Loucy (cell line): ENCODE measurements at regions not wholly inside any gene's neighbourhood (a gene's known extent, or its start where the extent isn't known, plus 50 kb on each side); places are given as distances from the start of the nearest gene placed in this dataset.

Experiments
- H2AFZ ChIP-seq: fragments of 200-600 bp; sonication (generic); 2 replicates; pipeline ENCODE4 v1.6.0; 2016; ENCODE audit warnings: antibody characterized with exemption, mild to moderate bottlenecking, low read length, moderate library complexity
- H3F3A ChIP-seq: fragments of 200-600 bp; 2 replicates; pipeline ENCODE4 v1.6.0; 2016; ENCODE audit warnings: antibody characterized with exemption, low read depth, mild to moderate bottlenecking
- H3K27me3 ChIP-seq: fragments of 200-600 bp; sonication (generic); 2 replicates; pipeline ENCODE4 v1.6.1; 2014; ENCODE audit warnings: low read length, mild to moderate bottlenecking; ENCODE audit not compliant: insufficient read depth, poor library complexity, severe bottlenecking
- H3K36me3 ChIP-seq: fragments of 200-600 bp; sonication (generic); 2 replicates; pipeline ENCODE4 v1.6.1; 2016; ENCODE audit warnings: low read length; ENCODE audit not compliant: insufficient read depth
- H3K4me1 ChIP-seq: fragments of 200-600 bp; sonication (generic); 2 replicates; pipeline ENCODE4 v1.5.1; 2014; ENCODE audit warnings: low read length, mild to moderate bottlenecking; ENCODE audit not compliant: insufficient read depth, poor library complexity, severe bottlenecking
- H3K4me2 ChIP-seq: fragments of 200-600 bp; sonication (generic); 2 replicates; pipeline ENCODE4 v1.6.0; 2014; ENCODE audit warnings: antibody characterized with exemption, low read length, low read depth, mild to moderate bottlenecking; ENCODE audit not compliant: poor library complexity, severe bottlenecking
- H3K4me3 ChIP-seq: fragments of 200-600 bp; sonication (generic); 2 replicates; pipeline ENCODE4 v1.5.1; 2014; ENCODE audit warnings: low read length, mild to moderate bottlenecking, mixed read lengths; ENCODE audit not compliant: poor library complexity, severe bottlenecking
- H3K79me2 ChIP-seq: fragments of 200-600 bp; sonication (generic); 2 replicates; pipeline ENCODE4 v1.6.1; 2014; ENCODE audit warnings: low read length; ENCODE audit not compliant: insufficient read depth
- H3K9ac ChIP-seq: fragments of 200-600 bp; sonication (generic); 2 replicates; pipeline ENCODE4 v1.6.0; 2014; ENCODE audit warnings: mild to moderate bottlenecking, low read depth, low read length, moderate library complexity; ENCODE audit not compliant: poor library complexity, severe bottlenecking
- H3K9me2 ChIP-seq: fragments of 200-600 bp; sonication (generic); replicated peaks from 2 replicates; pipeline ENCODE4 v1.6.1; 2016; ENCODE audit warnings: low read depth, low read length, mixed read lengths
- H3K9me3 ChIP-seq: fragments of 200-600 bp; sonication (generic); 2 replicates; pipeline ENCODE4 v1.6.1; 2014; ENCODE audit warnings: mild to moderate bottlenecking, antibody characterized with exemption, low read length, low read depth; ENCODE audit not compliant: insufficient read depth
- H4K20me1 ChIP-seq: fragments of 200-600 bp; sonication (generic); 2 replicates; pipeline ENCODE4 v1.6.0; 2014; ENCODE audit warnings: antibody characterized with exemption, low read length, mild to moderate bottlenecking; ENCODE audit not compliant: insufficient read depth, poor library complexity, severe bottlenecking
- EZH2phosphoT487 ChIP-seq: fragments of 200-600 bp; IDR thresholded peaks from 2 replicates; pipeline ENCODE4 v1.6.1; 2018; ENCODE audit warnings: antibody characterized with exemption, mild to moderate bottlenecking, moderate library complexity, borderline replicate concordance
- TF ChIP-seq, protein P1 (sequence below): fragments of 200-600 bp; sonication (generic); conservative IDR thresholded peaks from 2 replicates; pipeline ENCODE4 v1.5.1; 2014; ENCODE audit warnings: mild to moderate bottlenecking, antibody characterized with exemption, low read length

DNA sequence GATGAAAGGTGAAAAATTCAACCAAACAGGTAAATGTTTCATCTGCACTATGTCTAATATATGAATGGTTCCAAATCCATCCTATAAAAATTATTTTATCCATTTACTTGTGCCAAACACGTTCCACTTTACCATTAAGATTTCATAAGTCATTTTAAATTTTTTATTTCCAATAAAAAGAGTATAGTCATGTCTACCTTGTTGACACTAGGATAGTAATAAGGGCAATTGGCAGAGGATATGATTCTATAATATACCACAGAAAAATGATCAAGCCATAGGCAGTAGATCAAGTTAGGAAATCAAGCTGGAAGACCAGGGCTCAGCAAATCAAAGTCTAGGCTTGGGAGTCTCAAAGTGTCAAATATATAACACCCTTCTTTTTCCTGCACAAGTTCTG lies 384.3 kb downstream of the METTL4 start:
- Histone ChIP-seq H3K9me2 (no peaks in the 10 kb centered on the region), H2AFZ (no peak overlapping the region), H3K9ac (no peak overlapping the region), H3K27me3 (no peaks in the 10 kb centered on the region), H3K4me1 (peaks cover 21% of the 10 kb centered on the region), H3F3A (no peaks in the 10 kb centered on the region), H3K4me2 (no peak overlapping the region), H4K20me1 (no peaks in the 10 kb centered on the region), H3K4me3 (no peak overlapping the region), H3K36me3 (no peaks in the 10 kb centered on the region), H3K79me2 (no peaks in the 10 kb centered on the region), H3K9me3 (no peaks in the 10 kb centered on the region)
- TF ChIP-seq, protein P1, sequence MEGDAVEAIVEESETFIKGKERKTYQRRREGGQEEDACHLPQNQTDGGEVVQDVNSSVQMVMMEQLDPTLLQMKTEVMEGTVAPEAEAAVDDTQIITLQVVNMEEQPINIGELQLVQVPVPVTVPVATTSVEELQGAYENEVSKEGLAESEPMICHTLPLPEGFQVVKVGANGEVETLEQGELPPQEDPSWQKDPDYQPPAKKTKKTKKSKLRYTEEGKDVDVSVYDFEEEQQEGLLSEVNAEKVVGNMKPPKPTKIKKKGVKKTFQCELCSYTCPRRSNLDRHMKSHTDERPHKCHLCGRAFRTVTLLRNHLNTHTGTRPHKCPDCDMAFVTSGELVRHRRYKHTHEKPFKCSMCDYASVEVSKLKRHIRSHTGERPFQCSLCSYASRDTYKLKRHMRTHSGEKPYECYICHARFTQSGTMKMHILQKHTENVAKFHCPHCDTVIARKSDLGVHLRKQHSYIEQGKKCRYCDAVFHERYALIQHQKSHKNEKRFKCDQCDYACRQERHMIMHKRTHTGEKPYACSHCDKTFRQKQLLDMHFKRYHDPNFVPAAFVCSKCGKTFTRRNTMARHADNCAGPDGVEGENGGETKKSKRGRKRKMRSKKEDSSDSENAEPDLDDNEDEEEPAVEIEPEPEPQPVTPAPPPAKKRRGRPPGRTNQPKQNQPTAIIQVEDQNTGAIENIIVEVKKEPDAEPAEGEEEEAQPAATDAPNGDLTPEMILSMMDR, result no peak
- TF ChIP-seq EZH2phosphoT487, result no peak

DNA sequence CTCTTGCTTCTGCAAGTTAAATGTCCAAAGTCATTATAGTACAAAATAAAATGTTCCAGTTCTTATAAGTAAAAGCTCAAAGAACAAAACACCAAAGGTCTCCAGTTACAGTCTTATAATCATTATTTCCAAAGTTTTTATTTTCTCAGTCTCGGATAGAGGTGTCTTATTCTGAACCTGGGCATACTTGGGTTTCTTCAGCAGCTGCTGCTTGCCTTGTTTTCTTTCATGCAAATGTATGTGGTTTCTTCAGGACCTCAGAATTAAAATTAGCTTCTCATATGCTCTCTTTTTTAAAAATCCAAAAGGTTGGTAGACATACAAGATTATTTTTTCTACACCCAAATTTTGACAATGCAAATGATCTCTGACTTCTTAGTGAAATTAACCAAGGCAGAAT lies 383.0 kb downstream of the METTL4 start:
- peaks cover 21% of the 10 kb centered on the region for H3K4me1 ChIP-seq
- no peaks in the 10 kb centered on the region for H3K27me3 ChIP-seq
- no peaks in the 10 kb centered on the region for H3K9me3 ChIP-seq
- H4K20me1 ChIP-seq, result no peaks in the 10 kb centered on the region
- no peaks in the 10 kb centered on the region for H3K79me2 ChIP-seq
- no peak overlapping the region for H3K4me3 ChIP-seq
- TF ChIP-seq, protein P1, result no peak
- no peak for TF ChIP-seq EZH2phosphoT487
- H2AFZ ChIP-seq, result no peak overlapping the region
- H3K9ac ChIP-seq, result no peak overlapping the region
- H3K4me2 ChIP-seq, result no peak overlapping the region
- H3K9me2 ChIP-seq, result no peaks in the 10 kb centered on the region
- H3F3A ChIP-seq, result no peaks in the 10 kb centered on the region
- H3K36me3 ChIP-seq, result no peaks in the 10 kb centered on the region

DNA sequence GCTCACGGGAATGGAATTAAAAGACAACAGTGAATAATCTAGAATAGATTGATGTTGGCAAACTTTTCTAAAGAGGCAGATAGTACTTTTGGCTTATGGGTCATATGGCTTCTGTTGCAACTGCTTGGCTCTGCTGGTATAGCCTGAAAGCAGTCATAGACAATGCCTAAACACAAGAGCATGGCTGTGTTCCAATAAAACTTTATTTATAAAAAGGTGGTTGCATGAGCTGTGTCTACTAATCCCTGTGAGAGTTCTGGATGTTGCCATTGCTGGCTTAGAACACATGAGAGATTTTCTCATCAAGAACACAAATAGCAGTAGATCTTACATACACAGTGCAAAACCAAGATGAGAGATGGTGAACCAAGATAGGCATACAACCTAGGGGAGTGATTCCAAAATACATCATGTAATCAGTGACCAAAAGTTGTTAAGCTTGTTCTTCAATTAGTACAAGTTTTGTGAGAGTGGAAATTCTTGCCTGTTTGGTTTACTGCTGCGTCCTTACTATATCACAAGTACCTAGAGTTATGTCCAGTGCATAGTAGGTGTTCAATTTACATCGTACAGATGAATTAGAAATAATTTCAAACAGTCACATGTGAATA lies 380.0 kb downstream of the METTL4 start:
- Histone ChIP-seq H3K79me2 (no peaks in the 10 kb centered on the region), H2AFZ (no peak overlapping the region), H3K4me1 (peaks cover 5% of the 10 kb centered on the region), H3K4me2 (no peak overlapping the region), H3K4me3 (no peak overlapping the region), H3F3A (no peaks in the 10 kb centered on the region), H3K9ac (no peak overlapping the region), H3K9me3 (no peaks in the 10 kb centered on the region), H3K36me3 (no peaks in the 10 kb centered on the region), H3K27me3 (no peaks in the 10 kb centered on the region), H4K20me1 (no peaks in the 10 kb centered on the region), H3K9me2 (no peaks in the 10 kb centered on the region)
- TF ChIP-seq, protein P1, result no peak
- no peak for TF ChIP-seq EZH2phosphoT487
